HG03432 (cell line): ENCODE measurements at regions not wholly inside any gene's neighbourhood (a gene's known extent, or its start where the extent isn't known, plus 50 kb on each side); places are given as distances from the start of the nearest gene placed in this dataset.

ENCODE experiments used
- ATAC-seq: cut with Tn5 transposase; IDR thresholded peaks from one replicate; pipeline ENCODE4 v1.9.1; 2021; ENCODE audit warnings: mild to moderate bottlenecking, moderate library complexity; ENCODE audit not compliant: unreplicated experiment

- no peak for ATAC-seq
Observed at GRCh38 chr11:110896358-110896757, 184.1 kb upstream of the ARHGAP20 start.

GRCh38 chr11:110894224-110894623 is 182.0 kb upstream of the ARHGAP20 start:
- no peak for ATAC-seq

GRCh38 chr11:110892741-110893285 is 180.6 kb upstream of the ARHGAP20 start:
- no peak for ATAC-seq

GRCh38 chr11:110891411-110891810 is 179.2 kb upstream of the ARHGAP20 start:
- no peak for ATAC-seq

- ATAC-seq, result no peak
Observed at GRCh38 chr11:110890995-110891394, 178.8 kb upstream of the ARHGAP20 start.

- no peak for ATAC-seq
Observed at GRCh38 chr11:110886288-110886970, 174.2 kb upstream of the ARHGAP20 start.

- no peak for ATAC-seq
Observed at GRCh38 chr11:110883256-110883655, 171.0 kb upstream of the ARHGAP20 start.

- ATAC-seq, result no peak
Observed at GRCh38 chr11:110878513-110878912, 166.3 kb upstream of the ARHGAP20 start.

GRCh38 chr11:110874437-110875030 is 162.3 kb upstream of the ARHGAP20 start:
- ATAC-seq, result no peak

GRCh38 chr11:110873975-110874374 is 161.7 kb upstream of the ARHGAP20 start:
- ATAC-seq, result no peak

- no peak for ATAC-seq
Observed at GRCh38 chr11:110870816-110871522, 158.7 kb upstream of the ARHGAP20 start.

GRCh38 chr11:110867951-110868350 is 155.7 kb upstream of the ARHGAP20 start:
- no peak for ATAC-seq

- ATAC-seq, result no peak
Observed at GRCh38 chr11:110866081-110866480, 153.8 kb upstream of the ARHGAP20 start.

GRCh38 chr11:110862407-110862806 is 150.2 kb upstream of the ARHGAP20 start:
- no peak for ATAC-seq

- ATAC-seq, result no peak
Observed at GRCh38 chr11:110860461-110860860, 148.2 kb upstream of the ARHGAP20 start.

GRCh38 chr11:110859998-110860397 is 147.8 kb upstream of the ARHGAP20 start:
- no peak for ATAC-seq

- no peak for ATAC-seq
Observed at GRCh38 chr11:110859240-110859840, 147.1 kb upstream of the ARHGAP20 start.

GRCh38 chr11:110858547-110858921 is 146.3 kb upstream of the ARHGAP20 start:
- ATAC-seq, result peak; percentile 63

- ATAC-seq, result peak; percentile 42
Observed at GRCh38 chr11:110857892-110858546, 145.8 kb upstream of the ARHGAP20 start.

- peak; percentile 61 for ATAC-seq
Observed at GRCh38 chr11:110856996-110857812, 145.0 kb upstream of the ARHGAP20 start.
